HFFc6 (cell line): ENCODE measurements at regions not wholly inside any gene's neighbourhood (a gene's known extent, or its start where the extent isn't known, plus 50 kb on each side); places are given as distances from the start of the nearest gene placed in this dataset.

Experiments used
- DNase-seq: peaks from one replicate; pipeline ENCODE4 v3.0.0-alpha.2; 2018
- H3K27ac Mint-ChIP-seq: 2 replicates; pipeline ENCODE4 v1.8.0; 2020; ENCODE audit warnings: mild to moderate bottlenecking, mixed read lengths
- H3K27me3 Mint-ChIP-seq: 2 replicates; pipeline ENCODE4 v1.8.0; 2021; ENCODE audit warnings: mild to moderate bottlenecking, moderate library complexity, mixed read lengths; ENCODE audit not compliant: insufficient read depth
- H3K36me3 Mint-ChIP-seq: 2 replicates; pipeline ENCODE4 v1.8.0; 2021; ENCODE audit warnings: low read depth, mixed read lengths
- H3K4me1 Mint-ChIP-seq: 2 replicates; pipeline ENCODE4 v1.8.0; 2020; ENCODE audit warnings: low read depth, mixed read lengths
- H3K4me3 Mint-ChIP-seq: 2 replicates; pipeline ENCODE4 v1.8.0; 2020; ENCODE audit warnings: mild to moderate bottlenecking, moderate library complexity, mixed read lengths
- H3K9me3 Mint-ChIP-seq: 2 replicates; pipeline ENCODE4 v1.8.0; 2020; ENCODE audit warnings: mild to moderate bottlenecking, mixed read lengths
- CTCF ChIP-seq: fragments of 200-600 bp; sonication (generic); IDR thresholded peaks from 2 replicates; pipeline ENCODE4 v1.5.0; 2021; ENCODE audit warnings: antibody characterized with exemption, mild to moderate bottlenecking

GRCh38 chr5:116378007-116378776 lies 196.4 kb downstream of the SEMA6A start:
- Mint-ChIP-seq H3K4me3 (no peak overlapping the region), H3K4me1 (peaks cover 5% of the 10 kb centered on the region; the same call in 1 of the 2 replicates), H3K27me3 (no peaks in the 10 kb centered on the region), H3K36me3 (no peaks in the 10 kb centered on the region), H3K27ac (no peak overlapping the region), H3K9me3 (no peaks in the 10 kb centered on the region)
- DNase-seq, result no peak
- TF ChIP-seq CTCF, result no peak

- no peaks in the 10 kb centered on the region for H3K27me3 Mint-ChIP-seq
- no peaks in the 10 kb centered on the region for H3K9me3 Mint-ChIP-seq
- H3K36me3 Mint-ChIP-seq, result no peaks in the 10 kb centered on the region
- peaks cover 5% of the 10 kb centered on the region; the same call in 1 of the 2 replicates for H3K4me1 Mint-ChIP-seq
- DNase-seq, result no peak
- H3K4me3 Mint-ChIP-seq, result no peak overlapping the region
- H3K27ac Mint-ChIP-seq, result no peak overlapping the region
- TF ChIP-seq CTCF, result no peak
Measured at GRCh38 chr5:116377276-116378006, 197.2 kb downstream of the SEMA6A start.

DNA sequence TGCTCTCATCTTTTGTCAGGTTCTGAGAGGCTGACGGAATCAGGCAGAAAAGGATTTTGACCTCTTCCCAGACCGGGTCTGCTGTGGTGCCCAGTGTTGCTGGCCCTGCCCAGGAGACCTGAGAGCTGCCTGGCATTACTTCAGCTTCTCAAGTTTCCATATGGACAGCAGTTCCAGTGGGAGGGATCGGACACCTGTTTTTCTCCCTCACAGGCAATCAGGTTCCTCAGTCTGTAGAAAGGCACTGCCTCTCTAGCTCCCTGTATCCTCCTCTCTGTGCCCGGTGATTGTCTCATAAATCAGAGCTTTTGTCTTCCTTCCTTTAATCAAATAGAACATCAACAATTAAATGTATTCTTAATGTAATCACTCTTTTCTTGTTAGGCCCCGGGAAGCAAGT lies 198.7 kb downstream of the SEMA6A start:
- no peaks in the 10 kb centered on the region for H3K27me3 Mint-ChIP-seq
- H3K36me3 Mint-ChIP-seq, result no peaks in the 10 kb centered on the region
- H3K27ac Mint-ChIP-seq, result no peak overlapping the region
- no peaks in the 10 kb centered on the region for H3K9me3 Mint-ChIP-seq
- H3K4me3 Mint-ChIP-seq, result no peak overlapping the region
- DNase-seq, result no peak
- no peak for TF ChIP-seq CTCF
- H3K4me1 Mint-ChIP-seq, result peaks cover 9% of the 10 kb centered on the region

GRCh38 chr5:116374434-116374852 lies 200.2 kb downstream of the SEMA6A start:
- Mint-ChIP-seq H3K27me3 (no peaks in the 10 kb centered on the region), H3K36me3 (no peaks in the 10 kb centered on the region), H3K9me3 (no peaks in the 10 kb centered on the region), H3K27ac (no peak overlapping the region), H3K4me1 (peaks cover 13% of the 10 kb centered on the region), H3K4me3 (no peak overlapping the region)
- no peak for DNase-seq
- no peak for TF ChIP-seq CTCF

DNA sequence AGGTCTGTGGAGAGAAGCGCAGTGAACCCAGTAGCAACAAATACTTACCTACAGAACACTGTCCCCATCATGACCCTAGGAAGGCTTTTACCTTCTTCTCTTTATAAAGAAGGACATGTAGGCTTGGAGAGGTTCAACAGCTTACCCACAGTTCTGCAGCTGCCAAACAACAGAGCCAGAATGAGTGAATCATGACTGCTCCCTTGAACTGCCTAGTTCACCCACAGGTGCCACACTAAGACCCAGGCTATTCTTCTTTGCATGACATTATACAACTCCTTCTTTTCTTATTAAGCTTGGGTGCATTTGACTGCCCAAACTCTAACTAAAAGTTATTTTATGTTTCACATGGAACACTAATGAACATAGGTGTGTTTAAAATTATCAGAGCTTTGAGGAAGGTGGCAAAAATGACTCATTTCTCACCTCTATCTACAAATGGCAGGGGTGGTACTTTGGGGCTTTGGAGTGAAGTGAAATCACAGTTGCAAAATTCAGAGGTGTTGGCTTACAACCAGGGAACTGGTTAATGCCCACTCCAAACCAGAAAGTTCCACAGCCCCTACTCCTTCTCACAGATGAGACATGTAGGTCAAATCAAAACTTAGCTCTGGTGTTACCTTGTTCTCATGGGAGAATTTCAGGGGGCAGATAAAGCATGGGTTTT lies 201.6 kb downstream of the SEMA6A start:
- H3K27me3 Mint-ChIP-seq, result no peaks in the 10 kb centered on the region

More for the DNA sequence above, 201.6 kb downstream of the SEMA6A start:
- Mint-ChIP-seq H3K36me3 (no peaks in the 10 kb centered on the region), H3K4me1 (peaks cover 13% of the 10 kb centered on the region), H3K4me3 (no peak overlapping the region), H3K9me3 (no peaks in the 10 kb centered on the region), H3K27ac (no peak overlapping the region)
- DNase-seq, result no peak
- no peak for TF ChIP-seq CTCF
